ENCODE measurements at regions not wholly inside any gene's neighbourhood (a gene's known extent, or its start where the extent isn't known, plus 50 kb on each side); places are given as distances from the start of the nearest gene placed in this dataset.

DNA sequence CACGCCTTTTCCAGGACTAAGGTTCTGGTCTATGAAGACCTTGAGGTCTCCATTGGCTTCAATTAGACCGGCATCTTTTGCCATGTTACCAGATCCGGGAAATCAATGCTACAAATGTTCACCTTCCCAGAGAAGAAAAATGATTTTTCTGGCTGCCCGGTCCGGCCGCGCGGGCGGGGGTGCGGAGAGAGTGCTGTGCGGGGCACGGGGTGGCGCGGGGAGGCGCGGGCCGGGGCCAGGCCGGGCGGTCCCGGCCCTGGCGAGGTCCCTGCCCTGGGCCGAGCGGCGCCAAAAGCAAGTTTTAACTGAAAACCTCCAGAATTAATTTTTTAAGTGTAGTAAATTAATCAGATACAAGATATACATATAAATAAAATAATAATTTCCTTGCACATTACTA lies 128.2 kb downstream of the MINAR1 start:
- TF ChIP-seq, protein P1, sequence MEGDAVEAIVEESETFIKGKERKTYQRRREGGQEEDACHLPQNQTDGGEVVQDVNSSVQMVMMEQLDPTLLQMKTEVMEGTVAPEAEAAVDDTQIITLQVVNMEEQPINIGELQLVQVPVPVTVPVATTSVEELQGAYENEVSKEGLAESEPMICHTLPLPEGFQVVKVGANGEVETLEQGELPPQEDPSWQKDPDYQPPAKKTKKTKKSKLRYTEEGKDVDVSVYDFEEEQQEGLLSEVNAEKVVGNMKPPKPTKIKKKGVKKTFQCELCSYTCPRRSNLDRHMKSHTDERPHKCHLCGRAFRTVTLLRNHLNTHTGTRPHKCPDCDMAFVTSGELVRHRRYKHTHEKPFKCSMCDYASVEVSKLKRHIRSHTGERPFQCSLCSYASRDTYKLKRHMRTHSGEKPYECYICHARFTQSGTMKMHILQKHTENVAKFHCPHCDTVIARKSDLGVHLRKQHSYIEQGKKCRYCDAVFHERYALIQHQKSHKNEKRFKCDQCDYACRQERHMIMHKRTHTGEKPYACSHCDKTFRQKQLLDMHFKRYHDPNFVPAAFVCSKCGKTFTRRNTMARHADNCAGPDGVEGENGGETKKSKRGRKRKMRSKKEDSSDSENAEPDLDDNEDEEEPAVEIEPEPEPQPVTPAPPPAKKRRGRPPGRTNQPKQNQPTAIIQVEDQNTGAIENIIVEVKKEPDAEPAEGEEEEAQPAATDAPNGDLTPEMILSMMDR (IDR thresholded peaks at IDR 0.05): no peak
- TF ChIP-seq POLR2AphosphoS5 (IDR thresholded peaks at IDR 0.05; ENCODE audit: insufficient read depth in 1 of 2, low read depth in 1 of 2): no peak
- TF ChIP-seq POLR2A (IDR thresholded peaks at IDR 0.05): no peak
